GM21723 (cell line): ENCODE measurements at regions not wholly inside any gene's neighbourhood (a gene's known extent, or its start where the extent isn't known, plus 50 kb on each side); places are given as distances from the start of the nearest gene placed in this dataset.
A peak's percentile ranks its signal among the peaks of the same experiment; 100 is the strongest.
"Not testable (repeated sequence)": the region's sequence is repeated elsewhere in the genome, so short reads cannot be mapped to it uniquely, and the experiment has no call there.

Experiments
- ATAC-seq: cut with Tn5 transposase; IDR thresholded peaks from one replicate; pipeline ENCODE4 v1.9.1; 2021; ENCODE audit warnings: mild to moderate bottlenecking, moderate library complexity; ENCODE audit not compliant: unreplicated experiment

DNA sequence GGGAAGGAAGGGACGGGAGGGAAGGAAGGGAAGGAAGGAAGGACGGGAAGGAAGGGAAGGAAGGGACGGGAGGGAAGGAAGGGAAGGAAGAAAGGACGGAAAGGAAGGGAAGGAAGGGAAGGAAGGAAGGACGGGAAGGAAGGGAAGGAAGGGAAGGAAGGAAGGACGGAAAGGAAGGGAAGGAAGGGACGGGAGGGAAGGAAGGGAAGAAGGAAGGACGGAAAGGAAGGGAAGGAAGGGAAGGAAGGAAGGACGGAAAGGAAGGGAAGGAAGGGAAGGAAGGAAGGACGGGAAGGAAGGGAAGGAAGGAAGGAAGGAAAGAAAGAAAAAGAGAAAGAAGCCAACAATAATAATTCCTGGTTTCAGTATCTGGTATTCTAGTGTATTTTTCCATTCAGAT lies 863.8 kb upstream of the WWC1 start:
- ATAC-seq = not testable (repeated sequence)

DNA sequence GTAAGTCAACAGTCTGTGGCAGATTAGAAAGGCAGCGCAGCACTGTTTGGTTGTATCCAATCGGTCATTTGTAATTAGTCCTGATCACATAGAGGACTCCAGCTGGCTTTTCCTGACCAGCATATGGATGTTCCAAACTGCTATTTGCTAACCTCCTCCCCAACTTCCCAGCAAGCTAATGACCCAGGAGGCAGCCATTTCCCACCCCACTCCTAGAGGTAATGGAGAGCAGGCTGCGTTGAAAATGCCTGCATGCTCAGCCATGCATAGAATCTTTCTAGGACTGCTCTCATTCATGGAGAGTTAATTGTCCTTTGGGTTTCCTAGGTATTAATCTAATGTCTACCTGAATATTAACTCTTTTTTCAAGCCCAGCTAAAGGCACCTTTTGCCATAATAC lies 850.6 kb upstream of the WWC1 start:
- ATAC-seq = no peak

DNA sequence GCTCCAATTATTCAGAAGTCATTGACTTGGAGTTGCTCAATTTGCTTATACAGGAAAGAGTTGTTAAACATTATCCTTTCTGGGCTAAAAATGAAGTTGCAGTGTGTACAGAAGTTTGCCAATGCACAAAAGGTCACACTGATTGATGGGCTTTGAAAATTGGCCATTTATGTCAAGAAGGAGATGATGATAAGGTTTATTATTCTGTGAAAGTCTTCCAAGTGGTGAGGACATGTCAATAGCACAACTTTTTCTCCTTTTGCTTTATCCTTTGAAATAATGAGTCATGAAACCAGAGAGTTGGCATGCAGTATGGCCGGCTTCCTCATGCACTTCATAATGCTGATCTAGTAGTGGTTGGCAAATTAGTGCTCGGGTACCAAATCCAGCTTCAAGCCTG lies 848.5 kb upstream of the WWC1 start:
- no peak for ATAC-seq

DNA sequence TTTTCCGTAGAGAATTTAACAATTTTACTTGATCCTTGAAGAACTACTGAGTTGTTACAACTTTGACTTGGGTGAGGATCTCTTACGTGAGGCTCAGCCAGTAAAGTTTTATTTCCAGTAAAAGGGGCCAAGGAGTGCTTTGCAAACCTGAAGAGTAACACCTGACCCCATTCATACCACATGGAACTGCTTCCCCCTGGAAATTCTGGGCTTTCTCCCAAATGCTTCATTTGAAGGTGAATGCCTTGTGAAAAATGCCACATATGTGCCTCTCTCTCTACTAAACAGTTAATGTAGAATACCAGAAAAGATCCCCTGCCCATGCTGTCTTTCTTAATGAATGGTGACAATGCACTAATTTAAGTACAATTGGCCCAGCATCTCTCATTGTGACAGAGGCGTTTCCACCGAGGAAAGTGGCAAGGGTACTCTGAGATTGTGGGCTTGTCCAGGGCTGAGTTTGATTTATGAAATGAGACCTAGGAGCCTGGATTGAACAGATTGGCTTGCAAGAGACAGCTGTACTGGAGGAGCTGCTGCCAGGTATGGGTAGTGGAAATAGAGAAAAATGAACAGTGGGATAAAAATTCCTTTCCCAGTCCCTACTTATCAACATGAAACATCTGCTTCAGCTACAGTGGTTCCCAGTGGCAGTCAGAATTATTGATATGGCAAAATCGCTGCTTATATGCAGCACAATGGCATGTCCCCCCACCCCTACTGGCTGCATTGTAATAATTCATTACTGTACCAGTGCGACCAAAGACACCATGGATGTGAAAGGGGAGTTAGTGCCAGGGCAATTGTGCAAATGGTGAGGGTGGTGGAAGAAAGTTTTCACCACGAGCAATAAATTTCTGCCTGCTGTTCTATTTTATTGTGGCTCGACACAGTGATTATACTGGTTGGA lies 843.7 kb upstream of the WWC1 start:
- no peak for ATAC-seq

DNA sequence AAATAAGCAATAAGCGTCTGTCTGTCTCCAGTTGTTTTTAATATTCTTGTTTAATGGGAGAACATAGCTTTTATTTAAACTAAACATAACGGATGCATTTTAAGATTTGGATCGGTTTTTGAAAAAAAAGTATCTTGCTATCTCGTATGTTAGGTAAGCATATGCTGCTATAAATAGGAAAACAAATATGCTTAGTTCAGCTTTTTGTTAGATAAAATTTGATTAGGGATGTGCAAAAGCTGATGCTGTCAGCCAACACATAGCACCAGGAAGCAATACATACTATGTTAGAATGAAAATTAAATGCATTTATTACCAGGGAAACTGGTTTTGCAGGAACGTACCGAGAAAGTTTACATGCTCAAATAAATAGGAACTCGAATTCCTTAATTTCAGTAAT lies 843.1 kb upstream of the WWC1 start:
- no peak for ATAC-seq

DNA sequence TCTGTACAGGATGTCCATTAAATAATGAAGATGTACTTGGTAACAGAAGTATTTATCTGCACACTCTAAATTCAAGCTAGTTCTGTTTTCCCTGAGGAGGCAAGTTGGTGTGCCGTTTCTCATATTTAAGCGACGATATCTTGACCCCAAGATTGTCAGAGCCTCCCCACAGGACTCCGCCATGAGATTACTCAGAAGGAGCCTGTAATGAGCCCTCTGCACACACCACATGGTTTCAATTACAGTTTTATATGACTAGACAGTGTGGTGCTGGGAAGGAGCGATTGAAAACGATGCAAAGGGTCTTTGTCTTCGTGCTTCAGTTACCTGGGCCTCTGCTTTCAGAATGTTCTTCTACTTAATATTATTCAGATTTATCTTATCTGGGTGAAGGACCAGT lies 840.4 kb upstream of the WWC1 start:
- no peak for ATAC-seq

DNA sequence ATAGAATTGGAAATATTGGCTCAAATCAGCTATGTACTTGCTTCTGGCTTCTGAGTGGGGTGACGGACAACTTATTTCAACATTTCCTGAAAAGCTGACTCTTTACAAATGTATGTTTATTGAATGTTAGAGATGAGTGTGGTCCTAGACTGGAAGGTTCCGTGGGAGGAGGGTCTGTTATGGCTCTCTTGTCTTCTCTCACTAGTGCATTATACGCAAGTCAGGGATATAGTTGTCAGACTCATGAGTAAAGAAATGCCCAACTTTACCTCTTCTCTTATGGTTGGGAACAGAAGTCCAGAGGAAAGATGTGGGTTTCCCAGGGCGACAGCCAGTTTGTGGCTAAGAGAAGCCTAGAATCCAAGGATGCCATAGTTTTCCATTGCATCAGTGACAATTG lies 839.3 kb upstream of the WWC1 start:
- ATAC-seq = no peak

DNA sequence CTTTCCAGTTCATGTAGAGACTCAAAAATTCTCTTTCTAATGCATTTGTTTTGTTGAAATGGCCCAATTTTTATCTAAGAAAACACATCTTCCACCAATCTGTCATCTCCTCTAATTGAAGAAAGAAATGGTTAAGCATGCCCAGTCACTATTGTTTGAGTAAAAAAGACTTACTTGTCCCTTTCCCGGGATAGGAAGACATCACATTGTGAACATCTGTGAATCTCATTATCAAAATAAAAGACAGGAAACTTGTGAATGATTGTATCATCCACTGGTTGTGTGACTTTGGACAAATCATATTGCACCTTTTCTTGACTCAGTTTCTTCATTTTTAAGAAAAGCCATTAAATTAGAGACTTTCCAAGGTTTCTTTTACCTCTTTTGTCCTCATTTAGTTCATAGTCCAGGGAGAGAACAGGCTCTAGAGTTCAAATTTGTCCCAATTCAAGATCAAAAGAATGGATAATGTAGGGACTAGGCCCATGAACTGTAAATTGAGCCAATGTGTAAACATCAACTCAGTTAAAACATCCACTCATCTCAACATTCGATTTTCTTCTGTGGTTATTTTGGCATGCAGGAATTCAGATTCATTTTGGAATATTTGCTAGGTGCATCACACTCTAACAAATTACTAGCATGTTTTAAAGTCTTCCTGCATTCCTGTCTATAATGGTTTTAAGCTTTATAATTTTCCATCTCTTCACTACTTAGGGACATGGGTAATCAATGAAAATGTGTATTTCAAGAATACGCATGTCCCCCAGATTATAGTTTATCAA lies 838.0 kb upstream of the WWC1 start:
- ATAC-seq = no peak

DNA sequence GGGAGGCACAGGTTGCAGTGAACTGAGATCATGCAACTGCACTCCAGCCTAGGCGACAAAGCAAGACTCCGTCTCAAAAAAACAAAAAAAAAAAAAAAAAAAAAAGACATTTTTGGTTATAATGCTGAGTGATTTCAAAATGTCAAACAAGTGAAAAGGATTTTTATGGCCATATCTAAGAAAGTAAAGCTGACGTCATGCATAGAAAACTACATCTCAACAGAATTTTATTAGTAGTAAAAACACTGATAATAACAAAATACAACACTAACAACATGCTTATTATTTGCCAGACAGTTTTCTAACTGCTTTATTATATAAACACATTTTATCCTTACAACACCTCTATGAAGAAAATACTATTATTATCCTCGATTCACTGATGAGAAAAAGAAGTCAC lies 833.0 kb upstream of the WWC1 start:
- no peak for ATAC-seq

DNA sequence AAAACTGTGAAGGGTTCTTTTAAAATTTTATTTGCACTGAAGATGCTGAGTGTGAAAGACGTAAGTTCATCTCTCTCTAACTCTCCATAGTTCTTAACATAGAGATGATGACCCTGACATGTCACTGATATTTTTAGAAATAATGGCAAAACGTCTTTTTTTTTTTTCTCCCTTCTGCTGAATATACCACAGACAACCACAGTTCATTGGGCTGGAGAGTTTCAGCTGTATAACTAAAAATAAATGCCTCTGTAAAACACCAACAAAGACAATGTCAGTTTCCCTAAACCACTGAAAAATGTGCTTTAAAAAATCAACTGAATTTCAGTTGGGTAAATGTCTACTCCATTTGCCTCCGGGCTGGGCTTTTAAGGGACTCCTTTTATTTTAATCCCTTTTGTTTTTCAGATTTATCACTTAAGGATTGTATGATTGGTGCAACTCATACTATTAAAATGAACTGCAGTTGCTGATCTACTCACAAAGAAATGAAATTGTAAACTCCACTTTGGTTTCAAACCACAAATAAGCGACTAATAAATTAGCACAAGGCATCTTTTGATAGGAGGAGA lies 830.9 kb upstream of the WWC1 start:
- no peak for ATAC-seq

DNA sequence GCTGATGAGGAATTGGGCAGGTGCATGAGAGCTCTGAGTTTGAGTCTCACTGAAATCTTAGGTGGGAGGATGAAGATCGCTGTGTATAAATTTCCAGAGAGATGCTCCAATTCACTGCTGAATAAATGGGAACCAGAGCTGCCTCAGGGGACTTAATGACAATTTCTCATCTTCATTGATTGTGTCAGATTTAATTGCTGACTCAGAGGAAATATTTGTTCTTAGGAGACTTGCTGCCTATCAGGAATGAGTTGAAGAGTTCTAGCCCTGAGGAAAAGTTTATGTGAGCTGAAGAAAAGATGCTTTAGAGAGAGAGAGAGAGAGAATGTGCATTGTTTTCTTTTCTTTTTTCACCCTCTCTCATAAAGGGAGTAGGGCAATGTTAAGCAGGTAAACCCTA lies 827.5 kb upstream of the WWC1 start:
- no peak for ATAC-seq

DNA sequence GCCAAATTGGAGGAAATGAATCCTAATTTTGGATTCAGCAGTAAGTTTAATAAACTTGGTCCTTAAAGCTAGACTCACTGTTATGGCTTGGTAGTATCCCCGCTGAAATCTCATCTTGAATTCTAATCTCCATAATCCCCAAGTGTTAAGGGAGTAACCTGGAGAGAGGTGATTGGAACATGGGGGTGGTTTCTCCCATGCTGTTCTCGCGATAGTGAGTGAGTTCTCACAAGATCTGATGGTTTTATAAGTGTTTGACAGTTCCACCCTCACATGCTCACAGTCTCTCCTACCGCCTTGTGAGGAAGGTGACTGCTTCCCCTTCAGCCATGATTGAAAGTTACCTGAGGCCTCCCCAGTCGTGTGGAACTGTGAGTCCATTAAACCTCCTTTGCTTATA lies 824.5 kb upstream of the WWC1 start:
- no peak for ATAC-seq

DNA sequence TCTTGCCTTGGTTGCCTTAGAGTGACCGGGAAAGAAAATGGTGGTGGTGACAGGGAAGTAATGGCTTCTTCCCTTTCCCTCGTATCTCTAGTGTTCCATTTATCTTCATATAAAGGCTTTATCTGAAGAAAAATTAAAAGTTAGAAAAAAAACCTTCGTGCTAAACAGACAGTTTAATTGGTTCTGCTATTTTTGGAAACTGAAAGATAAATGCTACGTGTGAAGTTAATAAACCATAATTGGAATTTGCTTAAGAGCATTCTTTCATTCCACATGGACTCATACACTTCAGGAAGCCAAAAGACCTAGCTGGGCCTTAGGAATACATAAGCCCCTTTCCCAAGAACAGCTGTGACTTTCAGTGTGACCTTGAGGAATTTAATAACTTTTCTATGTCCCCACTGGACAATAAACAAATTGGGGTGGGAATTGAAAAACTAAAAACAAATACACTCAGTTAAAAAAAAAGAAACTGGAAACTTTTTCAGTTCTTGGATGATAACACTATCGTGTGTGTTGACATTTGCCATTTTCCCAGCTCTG lies 818.8 kb upstream of the WWC1 start:
- no peak for ATAC-seq

DNA sequence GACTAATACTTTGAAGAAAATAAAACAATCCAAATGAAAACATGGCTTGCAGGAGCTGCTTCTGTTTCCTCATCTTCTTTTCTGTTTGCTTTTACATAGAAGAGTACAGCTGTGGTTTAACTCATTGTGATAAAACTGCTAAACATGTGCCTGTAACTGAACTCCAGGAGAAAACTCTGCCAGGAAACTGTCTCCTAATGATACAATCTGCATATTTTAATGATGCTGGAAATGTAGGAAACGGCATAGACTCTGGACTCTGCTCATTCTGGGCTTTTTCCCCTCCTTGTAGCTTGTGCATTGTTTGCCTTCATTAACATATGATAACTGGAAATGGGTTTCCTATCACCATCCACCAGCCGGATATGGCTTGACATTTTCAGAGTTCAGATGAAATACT lies 813.3 kb upstream of the WWC1 start:
- ATAC-seq = no peak

DNA sequence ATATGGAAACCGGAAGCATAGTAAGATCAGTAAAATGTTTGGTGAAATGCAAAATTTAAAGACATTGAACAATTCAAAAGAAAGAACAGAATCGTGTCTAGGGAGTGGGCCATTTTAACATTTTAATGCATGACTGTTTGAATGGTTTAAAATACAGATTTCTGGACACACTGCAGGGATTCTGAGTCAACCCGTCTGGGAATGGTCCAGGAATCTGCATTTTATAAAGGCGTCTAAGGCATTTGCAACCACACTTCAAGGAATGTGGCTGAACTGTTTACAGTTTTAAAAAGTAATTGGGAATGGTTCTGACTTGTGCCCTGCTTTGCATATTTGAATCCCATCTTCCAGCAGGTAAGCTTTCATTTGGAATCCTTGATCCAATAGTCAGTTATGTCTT lies 811.7 kb upstream of the WWC1 start:
- no peak for ATAC-seq

DNA sequence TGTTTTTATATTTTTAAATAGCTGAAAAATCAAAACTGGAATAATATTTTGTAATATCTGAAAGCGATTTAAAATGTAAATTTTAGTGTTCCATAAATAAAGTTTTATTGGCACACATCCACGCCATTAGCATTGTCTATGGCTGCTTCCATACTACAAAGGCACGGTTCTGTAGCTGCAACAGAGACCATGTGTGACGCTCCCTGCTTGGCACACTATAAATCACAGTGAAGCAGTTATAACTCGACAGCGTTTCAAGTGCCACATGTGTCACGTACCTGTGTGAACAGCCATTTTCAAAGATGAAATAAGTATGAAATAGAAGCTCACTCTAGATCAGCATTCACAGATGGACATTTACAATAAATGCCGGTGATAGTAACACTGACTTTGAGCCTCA lies 810.1 kb upstream of the WWC1 start:
- ATAC-seq = no peak

DNA sequence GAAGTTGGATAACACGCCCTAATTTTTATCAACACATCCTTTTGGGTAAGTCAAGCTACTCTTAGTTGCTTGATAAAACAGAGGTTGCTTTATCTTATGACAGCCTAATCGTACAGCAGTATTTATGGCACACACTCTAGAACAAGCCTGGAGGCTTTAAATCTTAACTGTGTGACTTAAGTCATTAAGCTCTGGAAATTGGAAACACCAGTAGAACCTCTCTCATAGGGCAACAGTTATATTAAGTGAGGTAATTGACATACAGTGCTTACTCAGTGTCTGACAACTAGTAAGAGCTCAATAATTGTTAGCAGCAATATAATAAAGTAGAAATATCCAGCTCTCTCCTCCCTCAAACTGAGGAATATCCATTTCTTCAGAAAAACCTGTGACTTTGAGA lies 808.9 kb upstream of the WWC1 start:
- no peak for ATAC-seq

DNA sequence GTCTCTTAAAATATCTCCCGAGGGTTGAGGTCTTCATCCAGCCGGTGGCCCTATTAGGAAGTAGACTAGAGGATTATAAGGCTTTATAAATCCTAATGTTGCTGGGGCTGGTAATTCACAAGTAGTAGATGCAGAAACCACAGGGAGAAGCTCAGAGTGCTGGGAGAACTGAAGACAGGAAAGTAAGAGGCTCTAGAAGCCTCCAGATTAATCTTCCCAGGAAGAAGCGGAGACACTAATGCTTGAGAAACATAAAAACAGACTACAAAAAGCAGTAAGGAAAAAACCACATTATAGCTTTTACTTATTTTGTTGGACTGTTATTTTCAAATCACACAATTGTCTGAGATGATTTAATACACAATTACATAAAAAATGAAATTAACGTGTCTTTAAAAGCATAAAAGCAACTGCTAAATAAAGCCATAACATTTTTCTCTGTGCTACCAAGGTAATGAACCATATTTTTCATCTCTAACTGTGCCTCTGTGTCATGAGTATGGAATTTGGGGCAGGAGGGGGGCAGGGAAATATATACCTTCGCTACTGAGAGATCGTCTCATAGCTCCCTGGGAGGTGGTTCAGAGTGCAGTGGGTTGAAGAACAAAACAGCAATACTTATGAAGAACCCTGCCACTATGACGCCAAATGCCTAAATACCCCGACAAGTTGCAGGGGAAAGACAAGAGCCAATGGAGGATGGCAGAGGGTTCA lies 806.2 kb upstream of the WWC1 start:
- no peak for ATAC-seq

DNA sequence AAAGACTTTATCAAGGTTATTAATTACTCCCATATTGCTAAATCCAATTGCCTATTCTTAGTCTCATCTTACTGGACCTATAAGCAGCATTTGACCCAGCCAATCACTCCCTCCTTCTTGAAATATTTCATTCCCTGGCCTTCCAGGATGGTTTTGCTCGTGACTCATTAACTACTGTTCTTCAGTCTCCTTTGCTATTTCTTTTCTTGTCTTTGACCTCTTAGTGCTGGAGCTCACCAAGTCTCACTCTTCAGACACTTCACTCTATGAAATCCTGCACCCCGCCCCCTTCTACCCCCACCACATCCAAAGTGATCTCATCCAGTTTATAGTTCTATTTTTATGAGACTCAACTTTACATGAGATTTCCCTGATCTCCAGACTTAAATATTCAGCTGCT lies 803.1 kb upstream of the WWC1 start:
- ATAC-seq = no peak

DNA sequence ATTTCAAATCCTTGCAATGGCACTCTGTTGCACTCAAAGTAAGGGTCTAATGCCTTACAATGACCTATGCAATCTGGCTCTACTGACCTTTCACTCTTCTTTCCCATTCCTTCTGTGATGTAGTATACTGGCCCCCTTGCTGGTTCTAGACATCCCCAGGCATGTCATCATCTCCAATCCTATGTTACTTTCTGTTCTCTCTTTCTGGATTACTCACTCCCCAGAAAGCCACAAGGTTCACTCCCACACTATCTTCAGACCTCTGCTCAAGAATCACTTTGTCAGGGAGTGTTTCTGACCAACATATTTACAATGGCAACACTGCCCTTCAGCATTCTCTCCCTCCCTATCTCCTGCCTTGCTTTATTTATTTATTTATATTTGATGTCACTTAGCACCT lies 802.2 kb upstream of the WWC1 start:
- peak; percentile 74 for ATAC-seq
